Activated naive CD4-positive, alpha-beta T cell treated with anti-CD3 and anti-CD28 coated beads, Interleukin-2, amount 10 ng/mL, durations not matched to agents 7 days and 5 days (primary cell): ENCODE measurements at regions not wholly inside any gene's neighbourhood (a gene's known extent, or its start where the extent isn't known, plus 50 kb on each side); places are given as distances from the start of the nearest gene placed in this dataset.
"Not testable (repeated sequence)": the region's sequence is repeated elsewhere in the genome, so short reads cannot be mapped to it uniquely, and the experiment has no call there.

Source experiments
- CTCF ChIA-PET: fragments of 350-600 bp; sonication (Branson Sonifier 250); formaldehyde crosslinking; loops from one replicate; lab custom pipeline; 2021; ENCODE audit warnings: antibody characterized with exemption; lab: Charles Lee
- DNase-seq: peaks from one replicate; pipeline ENCODE4 v3.0.0-alpha.2; 2020
- H3K27ac Mint-ChIP-seq: one replicate; pipeline ENCODE4 v1.8.0; 2021; ENCODE audit warnings: mild to moderate bottlenecking, moderate library complexity, mixed read lengths
- H3K27me3 Mint-ChIP-seq: one replicate; pipeline ENCODE4 v1.8.0; 2021; ENCODE audit warnings: mild to moderate bottlenecking, mixed read lengths
- H3K36me3 Mint-ChIP-seq: one replicate; pipeline ENCODE4 v1.8.0; 2021; ENCODE audit warnings: mixed read lengths
- H3K4me1 Mint-ChIP-seq: one replicate; pipeline ENCODE4 v1.8.0; 2021; ENCODE audit warnings: mixed read lengths
- H3K4me3 Mint-ChIP-seq: one replicate; pipeline ENCODE4 v1.8.0; 2021; ENCODE audit warnings: mild to moderate bottlenecking, moderate library complexity, mixed read lengths
- H3K9me3 Mint-ChIP-seq: one replicate; pipeline ENCODE4 v1.8.0; 2021; ENCODE audit warnings: mixed read lengths

DNA sequence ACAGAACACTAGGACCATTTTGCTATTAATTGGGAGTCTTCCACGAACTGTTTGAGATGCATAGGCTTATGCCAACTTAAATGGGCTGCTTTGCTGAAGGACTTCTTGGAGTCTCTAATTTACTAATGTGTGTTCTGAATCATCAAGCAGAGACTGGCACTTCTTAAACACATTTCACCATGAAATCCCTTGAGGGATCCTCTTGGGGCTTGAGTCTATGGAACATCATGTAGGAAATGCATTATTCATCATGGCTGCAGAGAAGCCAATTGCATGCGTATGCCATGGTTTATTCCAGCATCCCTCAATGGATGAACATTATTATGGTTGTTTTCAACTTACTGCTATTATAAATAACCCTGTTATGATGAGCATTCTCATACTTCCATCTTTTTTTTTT, 73.4 kb downstream of the FGD2 start:
- Mint-ChIP-seq H3K36me3 (no peaks in the 10 kb centered on the region), H3K9me3 (no peaks in the 10 kb centered on the region), H3K27me3 (peaks cover 42% of the 10 kb centered on the region), H3K4me3 (no peak overlapping the region), H3K4me1 (no peaks in the 10 kb centered on the region), H3K27ac (no peak overlapping the region)
- no peak for DNase-seq
- CTCF ChIA-PET: no interaction called here

GRCh38 chr6:37081042-37081607, 75.7 kb downstream of the FGD2 start:
- no peak overlapping the region for H3K4me3 Mint-ChIP-seq
- H3K27me3 Mint-ChIP-seq: peaks cover 42% of the 10 kb centered on the region
- no peaks in the 10 kb centered on the region for H3K36me3 Mint-ChIP-seq

DNA sequence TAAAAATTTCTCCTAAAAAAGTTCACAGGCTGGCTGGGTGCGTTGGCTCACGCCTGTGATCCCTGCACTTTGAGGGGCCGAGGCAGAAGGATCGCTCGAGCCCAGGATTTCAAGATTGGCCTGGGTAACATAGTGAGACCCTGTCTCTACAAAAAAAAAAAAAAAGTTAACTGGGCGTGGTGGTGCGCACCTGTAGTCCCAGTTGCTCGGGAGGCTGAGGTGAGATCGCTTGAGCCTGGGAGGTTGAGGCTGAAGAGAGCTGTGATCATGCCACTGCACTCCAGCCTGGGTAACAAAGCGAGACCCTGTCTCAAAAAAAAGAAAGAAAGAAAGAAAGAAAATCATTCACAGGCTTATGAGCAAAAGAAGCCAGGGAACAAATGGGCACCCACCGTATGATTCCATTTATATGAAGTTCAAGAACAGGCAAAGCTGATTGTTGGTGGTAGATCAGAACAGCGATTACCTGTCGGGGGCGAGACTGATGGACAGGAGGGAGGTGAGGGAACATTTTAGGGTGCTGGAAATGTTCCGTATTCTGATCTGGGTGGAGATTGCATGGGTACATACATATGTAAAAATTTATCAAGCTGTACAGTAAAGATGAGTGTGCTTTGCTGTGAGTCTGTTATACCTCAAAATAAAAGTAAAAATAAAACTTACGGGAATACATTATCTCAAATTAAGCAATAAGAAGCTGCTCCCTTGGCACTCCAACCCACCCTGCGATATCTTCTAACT, 77.1 kb downstream of the FGD2 start:
- CTCF ChIA-PET: no interaction called here
- Mint-ChIP-seq H3K36me3 (no peaks in the 10 kb centered on the region), H3K27ac (no peak overlapping the region), H3K27me3 (peaks cover 42% of the 10 kb centered on the region), H3K4me3 (no peak overlapping the region), H3K4me1 (peaks cover 5% of the 10 kb centered on the region), H3K9me3 (no peaks in the 10 kb centered on the region)
- DNase-seq: no peak

More at GRCh38 chr6:37081042-37081607, 75.7 kb downstream of the FGD2 start:
- CTCF ChIA-PET: no interaction called here
- DNase-seq: no peak
- no peak overlapping the region for H3K27ac Mint-ChIP-seq
- H3K4me1 Mint-ChIP-seq: peaks cover 3% of the 10 kb centered on the region
- no peaks in the 10 kb centered on the region for H3K9me3 Mint-ChIP-seq

DNA sequence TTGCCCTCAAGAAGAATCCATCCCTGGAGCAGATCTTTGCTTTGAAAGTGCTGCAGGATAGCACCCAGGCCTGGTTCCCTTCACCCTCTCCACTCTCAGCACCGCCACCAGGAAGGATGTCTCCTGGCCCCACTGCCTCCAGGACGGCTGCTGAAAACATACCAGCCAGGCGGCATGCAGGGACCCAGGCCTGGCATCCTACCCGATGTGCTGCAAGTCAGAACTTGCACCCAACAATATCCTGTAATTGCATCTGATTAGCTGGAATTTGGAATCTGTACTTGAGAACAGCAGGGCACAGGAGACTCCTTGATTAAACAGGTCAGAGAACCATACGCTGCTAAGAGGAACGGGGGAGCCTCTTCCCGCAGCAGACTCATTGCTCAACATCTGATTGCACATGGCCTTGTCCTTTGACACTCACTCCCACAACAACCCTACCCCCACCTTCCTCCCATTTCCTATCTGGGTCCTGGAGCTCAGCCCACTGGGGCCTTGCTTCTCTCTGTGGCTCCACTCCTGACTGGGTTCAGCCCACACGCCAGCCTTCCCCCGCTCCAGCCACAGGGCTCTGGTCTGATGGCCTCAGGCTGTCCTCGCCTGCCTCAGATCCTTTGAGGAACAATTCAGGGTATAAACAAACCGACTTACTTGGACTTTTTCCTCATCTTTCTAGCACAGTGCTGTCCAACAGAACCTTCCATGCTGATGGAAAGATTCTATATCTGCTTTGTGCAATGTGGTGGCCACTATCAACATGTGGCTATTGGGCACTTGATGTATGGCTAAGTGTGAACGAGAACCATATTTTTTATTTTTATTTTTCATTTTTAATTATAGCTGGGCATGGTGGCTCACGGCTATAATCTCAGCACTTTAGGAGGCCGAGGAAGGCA, 78.0 kb downstream of the FGD2 start:
- Mint-ChIP-seq H3K4me1 (peaks cover 5% of the 10 kb centered on the region), H3K27ac (no peak overlapping the region), H3K9me3 (no peaks in the 10 kb centered on the region), H3K36me3 (no peaks in the 10 kb centered on the region), H3K4me3 (no peak overlapping the region), H3K27me3 (peaks cover 40% of the 10 kb centered on the region)
- DNase-seq: no peak
- CTCF ChIA-PET: interaction anchor here (0.7 kb wide), 1 partner anchor 33 kb away, joined by 3 read pairs; no protein-coding TSS in a partner anchor

GRCh38 chr6:37084665-37085064, 79.2 kb downstream of the FGD2 start:
- peaks cover 36% of the 10 kb centered on the region for H3K27me3 Mint-ChIP-seq
- CTCF ChIA-PET: interaction anchor here (0.7 kb wide), 1 partner anchor 34 kb away, joined by 3 read pairs; no protein-coding TSS in a partner anchor
- not testable (repeated sequence) for H3K4me3 Mint-ChIP-seq, H3K9me3 Mint-ChIP-seq, H3K36me3 Mint-ChIP-seq, H3K27ac Mint-ChIP-seq, H3K4me1 Mint-ChIP-seq, DNase-seq

DNA sequence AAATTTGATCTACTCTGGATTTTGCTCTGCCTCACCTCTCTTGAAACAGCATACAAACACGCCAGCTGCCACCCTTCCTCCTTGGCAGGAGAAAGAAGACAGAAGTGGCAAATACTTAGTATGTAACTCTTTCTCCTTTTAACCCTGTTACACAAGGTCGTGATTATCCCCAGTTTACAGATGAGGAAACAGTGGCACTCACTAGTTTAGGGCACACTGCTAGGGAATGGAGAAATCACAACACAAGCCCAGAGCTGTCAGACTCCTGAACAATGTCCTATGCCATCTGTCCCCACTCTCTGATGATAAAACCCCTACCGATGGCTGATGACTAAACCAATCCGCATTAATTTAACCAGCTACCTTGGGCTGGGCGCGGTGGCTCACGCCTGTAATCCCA, 79.7 kb downstream of the FGD2 start:
- H3K27ac Mint-ChIP-seq: no peak overlapping the region
- CTCF ChIA-PET: no interaction called here

GRCh38 chr6:37088897-37089296, 81.1 kb upstream of the PIM1 start:
- no peak overlapping the region for H3K27ac Mint-ChIP-seq
- CTCF ChIA-PET: interaction anchor here (1.1 kb wide), 1 partner anchor 14 kb away, joined by 5 read pairs; no protein-coding TSS in a partner anchor
- no peaks in the 10 kb centered on the region for H3K36me3 Mint-ChIP-seq
- H3K9me3 Mint-ChIP-seq: no peaks in the 10 kb centered on the region
- H3K4me1 Mint-ChIP-seq: peaks cover 12% of the 10 kb centered on the region
- H3K4me3 Mint-ChIP-seq: no peak overlapping the region
- peaks cover 18% of the 10 kb centered on the region for H3K27me3 Mint-ChIP-seq
- DNase-seq: no peak

More for the DNA sequence above, 79.7 kb downstream of the FGD2 start:
- DNase-seq: no peak
- no peaks in the 10 kb centered on the region for H3K36me3 Mint-ChIP-seq
- H3K4me3 Mint-ChIP-seq: no peak overlapping the region
- H3K9me3 Mint-ChIP-seq: no peaks in the 10 kb centered on the region
- H3K4me1 Mint-ChIP-seq: peaks cover 5% of the 10 kb centered on the region
- peaks cover 35% of the 10 kb centered on the region for H3K27me3 Mint-ChIP-seq

DNA sequence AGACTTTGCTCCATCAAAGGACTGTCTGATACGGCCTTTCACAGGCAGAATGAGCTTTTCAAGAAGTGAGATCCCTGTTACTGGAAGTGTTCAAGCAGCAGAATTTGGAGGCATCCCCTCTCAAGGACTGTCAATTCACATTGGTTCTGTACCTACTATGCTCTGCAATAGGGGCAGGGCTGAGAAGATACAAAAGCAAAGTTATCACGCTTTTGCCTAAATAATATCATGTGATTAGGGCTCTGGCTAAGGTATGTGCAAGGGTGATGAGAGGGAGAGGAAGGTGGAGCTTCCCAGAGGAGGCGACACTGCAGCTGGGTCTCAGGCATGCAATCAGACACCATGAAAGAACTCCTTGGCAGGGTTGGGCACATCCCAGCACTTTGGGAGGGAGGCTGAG, 80.2 kb upstream of the PIM1 start:
- CTCF ChIA-PET: no interaction called here
- no peaks in the 10 kb centered on the region for H3K36me3 Mint-ChIP-seq

DNA sequence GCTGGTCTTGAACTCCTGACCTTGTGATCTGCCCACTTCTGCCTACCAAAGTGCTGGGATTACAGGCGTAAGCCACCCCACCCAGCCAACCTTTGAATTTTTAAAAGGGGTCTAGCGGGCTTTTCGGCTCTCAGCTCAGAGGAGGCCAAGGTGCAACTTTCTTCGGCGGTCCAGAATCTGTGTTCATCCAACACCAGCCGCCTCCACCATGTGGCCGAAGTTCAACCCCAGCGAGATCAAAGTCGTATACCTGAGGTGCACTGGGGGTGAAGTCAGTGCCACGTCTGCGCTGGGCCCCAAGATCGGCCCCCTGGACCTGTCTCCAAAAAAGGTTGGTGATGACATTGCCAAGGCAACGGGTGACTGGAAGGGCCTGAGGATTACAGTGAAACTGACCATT, 78.8 kb upstream of the PIM1 start:
- CTCF ChIA-PET, H3K9me3 Mint-ChIP-seq, DNase-seq, H3K36me3 Mint-ChIP-seq, H3K4me3 Mint-ChIP-seq, H3K27ac Mint-ChIP-seq: not testable (repeated sequence)
- H3K27me3 Mint-ChIP-seq: peaks cover 14% of the 10 kb centered on the region
- peaks cover 27% of the 10 kb centered on the region for H3K4me1 Mint-ChIP-seq

More for the DNA sequence above, 80.2 kb upstream of the PIM1 start:
- Mint-ChIP-seq H3K4me3 (no peak overlapping the region), H3K27me3 (peaks cover 18% of the 10 kb centered on the region), H3K9me3 (no peaks in the 10 kb centered on the region), H3K4me1 (peaks cover 21% of the 10 kb centered on the region), H3K27ac (no peak overlapping the region)
- DNase-seq: no peak

GRCh38 chr6:37091586-37091985, 78.4 kb upstream of the PIM1 start:
- not testable (repeated sequence) for H3K27ac Mint-ChIP-seq, DNase-seq, H3K27me3 Mint-ChIP-seq, H3K36me3 Mint-ChIP-seq, H3K9me3 Mint-ChIP-seq, H3K4me3 Mint-ChIP-seq
- H3K4me1 Mint-ChIP-seq: peaks cover 26% of the 10 kb centered on the region
- CTCF ChIA-PET: interaction anchor here (0.6 kb wide), 1 partner anchor 50 kb away, joined by 3 read pairs; no protein-coding TSS in a partner anchor

GRCh38 chr6:37092923-37093727, 76.8 kb upstream of the PIM1 start:
- CTCF ChIA-PET: no interaction called here
- Mint-ChIP-seq H3K4me1 (peaks cover 26% of the 10 kb centered on the region), H3K36me3 (no peaks in the 10 kb centered on the region), H3K4me3 (no peak overlapping the region), H3K27me3 (peaks cover 9% of the 10 kb centered on the region), H3K9me3 (no peaks in the 10 kb centered on the region), H3K27ac (no peak overlapping the region)
- no peak for DNase-seq

GRCh38 chr6:37093728-37094069, 76.3 kb upstream of the PIM1 start:
- CTCF ChIA-PET: no interaction called here
- Mint-ChIP-seq H3K9me3 (no peaks in the 10 kb centered on the region), H3K36me3 (no peaks in the 10 kb centered on the region), H3K4me3 (no peak overlapping the region), H3K27me3 (peaks cover 8% of the 10 kb centered on the region), H3K4me1 (peaks cover 26% of the 10 kb centered on the region), H3K27ac (no peak overlapping the region)
- DNase-seq: no peak

- no peaks in the 10 kb centered on the region for H3K9me3 Mint-ChIP-seq
- no peak overlapping the region for H3K27ac Mint-ChIP-seq
- CTCF ChIA-PET: no interaction called here
- H3K36me3 Mint-ChIP-seq: no peaks in the 10 kb centered on the region
- no peak overlapping the region for H3K4me3 Mint-ChIP-seq
- H3K4me1 Mint-ChIP-seq: peaks cover 29% of the 10 kb centered on the region
- no peak for DNase-seq
- H3K27me3 Mint-ChIP-seq: peaks cover 8% of the 10 kb centered on the region
These were observed 74.0 kb upstream of the PIM1 start for GRCh38 chr6:37095997-37096396.

DNA sequence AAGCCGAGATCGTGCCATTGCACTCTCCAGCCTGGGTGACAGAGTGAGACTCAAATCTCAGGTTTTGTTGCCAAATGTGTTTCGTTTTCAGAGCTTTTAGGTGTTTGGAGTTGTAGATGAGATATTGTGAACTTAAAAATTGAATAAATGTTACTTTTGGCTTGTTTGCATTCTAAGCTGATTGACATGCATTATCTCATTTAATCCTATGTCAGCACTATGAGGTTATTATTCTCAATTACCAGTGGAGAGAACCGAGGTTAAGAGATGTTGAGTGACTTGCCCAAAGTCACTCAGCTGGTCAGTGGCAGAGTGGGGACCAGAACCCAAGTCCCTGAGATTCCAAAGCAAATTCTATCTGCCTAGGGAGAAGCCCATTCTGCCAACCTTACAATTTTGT, 72.6 kb upstream of the PIM1 start:
- CTCF ChIA-PET: no interaction called here
- Mint-ChIP-seq H3K27ac (no peak overlapping the region), H3K4me3 (no peak overlapping the region), H3K9me3 (no peaks in the 10 kb centered on the region), H3K4me1 (peaks cover 39% of the 10 kb centered on the region), H3K27me3 (peaks cover 8% of the 10 kb centered on the region), H3K36me3 (no peaks in the 10 kb centered on the region)
- DNase-seq: no peak
